ENCODE measurements at regions not wholly inside any gene's neighbourhood (a gene's known extent, or its start where the extent isn't known, plus 50 kb on each side); places are given as distances from the start of the nearest gene placed in this dataset.
A peak's percentile ranks its signal among the peaks of the same experiment; 100 is the strongest.

DNA sequence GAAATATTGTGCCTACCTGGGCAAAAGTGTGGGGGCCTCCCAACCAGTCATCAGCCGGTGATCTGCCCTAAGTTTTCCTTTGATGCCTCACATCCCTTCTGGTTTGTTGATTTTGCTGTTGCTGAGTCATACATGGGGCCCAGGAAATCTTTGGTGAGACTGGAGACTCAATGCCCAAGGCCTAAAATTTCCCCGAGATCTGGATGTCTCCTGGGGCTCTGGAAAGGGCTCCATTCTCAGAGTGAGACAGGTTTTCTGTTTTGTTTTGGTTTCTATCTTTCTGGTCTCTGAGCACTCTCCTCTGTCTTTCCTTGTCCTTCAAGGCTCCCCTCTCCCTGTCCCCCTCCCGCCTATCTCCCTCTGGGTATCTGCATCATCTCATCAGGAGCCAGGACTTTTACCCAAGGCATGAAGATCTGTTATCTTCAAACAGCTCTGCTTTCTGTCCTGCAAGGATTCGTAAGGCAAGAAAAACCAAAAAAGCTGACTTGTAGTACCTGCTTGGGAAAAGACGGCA is 152.8 kb upstream of the MAX start (continued):
- TF ChIP-seq, protein P1, sequence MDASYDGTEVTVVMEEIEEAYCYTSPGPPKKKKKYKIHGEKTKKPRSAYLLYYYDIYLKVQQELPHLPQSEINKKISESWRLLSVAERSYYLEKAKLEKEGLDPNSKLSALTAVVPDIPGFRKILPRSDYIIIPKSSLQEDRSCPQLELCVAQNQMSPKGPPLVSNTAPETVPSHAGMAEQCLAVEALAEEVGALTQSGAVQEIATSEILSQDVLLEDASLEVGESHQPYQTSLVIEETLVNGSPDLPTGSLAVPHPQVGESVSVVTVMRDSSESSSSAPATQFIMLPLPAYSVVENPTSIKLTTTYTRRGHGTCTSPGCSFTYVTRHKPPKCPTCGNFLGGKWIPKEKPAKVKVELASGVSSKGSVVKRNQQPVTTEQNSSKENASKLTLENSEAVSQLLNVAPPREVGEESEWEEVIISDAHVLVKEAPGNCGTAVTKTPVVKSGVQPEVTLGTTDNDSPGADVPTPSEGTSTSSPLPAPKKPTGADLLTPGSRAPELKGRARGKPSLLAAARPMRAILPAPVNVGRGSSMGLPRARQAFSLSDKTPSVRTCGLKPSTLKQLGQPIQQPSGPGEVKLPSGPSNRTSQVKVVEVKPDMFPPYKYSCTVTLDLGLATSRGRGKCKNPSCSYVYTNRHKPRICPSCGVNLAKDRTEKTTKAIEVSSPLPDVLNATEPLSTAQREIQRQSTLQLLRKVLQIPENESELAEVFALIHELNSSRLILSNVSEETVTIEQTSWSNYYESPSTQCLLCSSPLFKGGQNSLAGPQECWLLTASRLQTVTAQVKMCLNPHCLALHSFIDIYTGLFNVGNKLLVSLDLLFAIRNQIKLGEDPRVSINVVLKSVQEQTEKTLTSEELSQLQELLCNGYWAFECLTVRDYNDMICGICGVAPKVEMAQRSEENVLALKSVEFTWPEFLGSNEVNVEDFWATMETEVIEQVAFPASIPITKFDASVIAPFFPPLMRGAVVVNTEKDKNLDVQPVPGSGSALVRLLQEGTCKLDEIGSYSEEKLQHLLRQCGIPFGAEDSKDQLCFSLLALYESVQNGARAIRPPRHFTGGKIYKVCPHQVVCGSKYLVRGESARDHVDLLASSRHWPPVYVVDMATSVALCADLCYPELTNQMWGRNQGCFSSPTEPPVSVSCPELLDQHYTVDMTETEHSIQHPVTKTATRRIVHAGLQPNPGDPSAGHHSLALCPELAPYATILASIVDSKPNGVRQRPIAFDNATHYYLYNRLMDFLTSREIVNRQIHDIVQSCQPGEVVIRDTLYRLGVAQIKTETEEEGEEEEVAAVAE (CRISPR knock-in tag; IDR thresholded peaks at IDR 0.05; ENCODE audit: borderline replicate concordance), result no peak
- TF ChIP-seq SIN3B (IDR thresholded peaks at IDR 0.05; ENCODE audit: low read length) (no peak), ZNF180 (CRISPR knock-in tag; IDR thresholded peaks at IDR 0.05; ENCODE audit: borderline replicate concordance, low read depth) (no peak), ZNF12 (CRISPR knock-in tag; IDR thresholded peaks at IDR 0.05) (no peak; the same call in 1 of the 2 replicates), ETV5 (CRISPR knock-in tag; IDR thresholded peaks at IDR 0.05; ENCODE audit: borderline replicate concordance) (peak; percentile 32; the same call in 1 of the 2 replicates), RARG (CRISPR knock-in tag; IDR thresholded peaks at IDR 0.05; ENCODE audit: low read depth) (no peak), MZF1 (CRISPR knock-in tag; IDR thresholded peaks at IDR 0.05; ENCODE audit: borderline replicate concordance) (no peak), NFE2 (CRISPR knock-in tag; IDR thresholded peaks at IDR 0.05) (peak; percentile 74), SP4 (CRISPR knock-in tag; IDR thresholded peaks at IDR 0.05) (no peak), XRCC5 (optimal IDR thresholded peaks at IDR 0.05; ENCODE audit: low read length) (no peak), ZNF589 (CRISPR knock-in tag; conservative IDR thresholded peaks at IDR 0.05) (no peak)
- TF ChIP-seq, protein P2, sequence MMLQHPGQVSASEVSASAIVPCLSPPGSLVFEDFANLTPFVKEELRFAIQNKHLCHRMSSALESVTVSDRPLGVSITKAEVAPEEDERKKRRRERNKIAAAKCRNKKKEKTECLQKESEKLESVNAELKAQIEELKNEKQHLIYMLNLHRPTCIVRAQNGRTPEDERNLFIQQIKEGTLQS (CRISPR knock-in tag; IDR thresholded peaks at IDR 0.05), result peak; percentile 82
- TF ChIP-seq, protein P3, sequence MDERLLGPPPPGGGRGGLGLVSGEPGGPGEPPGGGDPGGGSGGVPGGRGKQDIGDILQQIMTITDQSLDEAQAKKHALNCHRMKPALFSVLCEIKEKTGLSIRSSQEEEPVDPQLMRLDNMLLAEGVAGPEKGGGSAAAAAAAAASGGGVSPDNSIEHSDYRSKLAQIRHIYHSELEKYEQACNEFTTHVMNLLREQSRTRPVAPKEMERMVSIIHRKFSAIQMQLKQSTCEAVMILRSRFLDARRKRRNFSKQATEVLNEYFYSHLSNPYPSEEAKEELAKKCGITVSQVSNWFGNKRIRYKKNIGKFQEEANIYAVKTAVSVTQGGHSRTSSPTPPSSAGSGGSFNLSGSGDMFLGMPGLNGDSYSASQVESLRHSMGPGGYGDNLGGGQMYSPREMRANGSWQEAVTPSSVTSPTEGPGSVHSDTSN (CRISPR knock-in tag; IDR thresholded peaks at IDR 0.05), result no peak
- TF ChIP-seq, protein P4, sequence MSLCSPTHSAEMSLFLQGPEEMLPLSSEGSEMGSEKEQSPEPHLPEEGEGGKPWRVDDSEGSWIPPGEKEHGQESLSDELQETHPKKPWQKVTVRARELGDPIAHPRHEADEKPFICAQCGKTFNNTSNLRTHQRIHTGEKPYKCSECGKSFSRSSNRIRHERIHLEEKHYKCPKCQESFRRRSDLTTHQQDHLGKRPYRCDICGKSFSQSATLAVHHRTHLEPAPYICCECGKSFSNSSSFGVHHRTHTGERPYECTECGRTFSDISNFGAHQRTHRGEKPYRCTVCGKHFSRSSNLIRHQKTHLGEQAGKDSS (CRISPR knock-in tag; IDR thresholded peaks at IDR 0.05; ENCODE audit: borderline replicate concordance, low read depth), result no peak
